DMS53 treated with DMSO at 0.1 percent for 48 hours (cell line): ENCODE measurements at regions not wholly inside any gene's neighbourhood (a gene's known extent, or its start where the extent isn't known, plus 50 kb on each side); places are given as distances from the start of the nearest gene placed in this dataset.

ENCODE experiments used
- DNase-seq: peaks from one replicate; lab custom pipeline; 2025; ENCODE audit not compliant: unreplicated experiment; lab: John Stamatoyannopoulos, UW

DNA sequence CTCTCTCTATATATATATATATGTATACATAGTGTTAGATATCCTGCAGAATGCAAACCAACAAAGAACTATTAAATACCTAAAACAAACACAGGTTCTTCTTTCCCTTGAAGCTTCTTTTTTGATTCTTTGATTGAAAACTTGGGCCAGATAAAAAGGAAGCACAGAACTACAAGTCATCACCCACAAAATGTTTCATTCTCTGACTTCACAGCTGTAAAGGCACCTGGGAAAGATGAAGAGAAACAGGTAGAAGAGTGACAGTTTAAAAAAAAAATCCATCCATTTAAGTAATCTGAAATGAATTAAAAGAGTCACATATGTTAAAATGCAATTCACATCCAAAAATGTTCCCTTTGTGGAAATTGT is 90.7 kb upstream of the FNDC3A start:
- no peak for DNase-seq

DNA sequence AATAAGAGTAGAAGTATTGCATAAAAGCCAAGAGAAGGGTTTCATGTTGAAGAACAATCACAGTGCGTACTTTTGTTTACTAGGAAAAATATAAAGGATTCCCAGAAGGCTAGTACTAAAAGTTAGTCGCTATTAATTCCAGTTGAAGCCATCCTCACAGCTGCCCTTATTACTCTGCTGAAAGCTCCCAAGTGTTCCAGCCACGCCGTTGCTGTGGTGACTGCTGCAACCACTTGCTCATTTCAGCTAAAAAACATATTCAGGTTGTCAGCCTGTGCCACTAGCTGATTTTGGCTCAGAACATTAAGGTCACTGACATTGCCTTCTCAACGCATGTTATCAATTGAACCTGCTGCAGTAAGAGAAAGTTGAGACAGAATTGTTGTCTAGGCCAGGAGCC is 87.1 kb upstream of the FNDC3A start:
- no peak for DNase-seq

- no peak for DNase-seq
These were observed 85.3 kb upstream of the FNDC3A start for GRCh38 chr13:48890391-48890790.

DNA sequence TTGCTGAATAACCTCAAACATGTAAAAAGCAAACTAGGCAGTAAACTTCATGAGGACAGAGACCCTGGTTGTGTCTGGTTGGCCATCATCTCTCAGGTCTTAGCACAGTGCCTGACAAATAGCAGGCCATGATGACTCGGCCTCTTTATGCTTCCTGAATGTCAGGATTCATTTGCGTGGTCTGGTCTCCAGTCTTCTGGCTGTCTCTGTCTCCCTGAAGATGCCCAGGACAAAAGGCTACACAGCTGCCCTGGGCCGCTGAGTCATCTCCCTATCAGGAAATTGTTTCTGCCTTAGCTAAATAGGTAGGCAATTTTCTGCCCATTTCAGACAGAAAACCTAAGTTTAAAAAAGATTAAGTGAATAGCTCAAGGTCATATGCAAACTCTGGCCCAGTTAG is 84.1 kb upstream of the FNDC3A start:
- DNase-seq = peak; percentile 58

GRCh38 chr13:48892053-48892687 is 83.5 kb upstream of the FNDC3A start:
- peak; percentile 18 for DNase-seq

DNA sequence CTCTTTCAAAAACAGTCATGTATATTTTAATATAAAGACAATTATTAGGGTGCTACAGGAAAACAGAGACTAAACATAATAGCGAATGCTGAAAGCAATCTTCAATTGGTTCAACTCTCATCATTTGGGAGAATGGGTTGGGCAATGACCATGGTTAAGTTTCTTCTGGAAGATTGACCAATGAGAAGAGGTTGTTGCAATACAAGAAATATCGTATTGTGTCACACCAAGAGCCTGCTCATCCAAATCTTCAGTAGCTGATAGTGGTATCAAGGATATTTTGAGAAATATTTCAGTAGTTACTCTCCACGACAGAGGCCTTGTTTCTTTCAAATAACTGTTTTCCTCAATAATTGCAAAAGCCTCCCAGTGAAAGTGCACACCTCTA is 83.0 kb upstream of the FNDC3A start:
- DNase-seq = no peak

DNA sequence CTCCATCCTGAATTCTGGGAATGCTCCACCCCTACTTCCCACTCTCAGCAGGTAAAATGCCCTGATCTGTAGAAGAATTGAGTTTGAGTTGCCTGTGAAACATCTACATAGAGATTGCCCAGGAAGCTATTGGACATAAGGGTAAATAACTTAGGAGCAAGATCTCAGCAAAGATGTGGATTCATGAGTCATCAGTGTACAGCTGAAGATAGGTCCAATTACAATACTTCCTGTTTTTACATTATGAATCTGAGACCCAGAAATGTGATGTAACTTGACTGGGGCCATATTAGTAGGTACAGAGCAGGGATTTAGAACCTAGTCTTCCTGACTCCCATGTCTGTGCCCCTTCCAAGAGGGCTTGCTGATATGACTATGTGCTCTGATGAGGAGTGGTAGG is 79.4 kb upstream of the FNDC3A start:
- DNase-seq = no peak

GRCh38 chr13:48901781-48902180 is 73.9 kb upstream of the FNDC3A start:
- DNase-seq = no peak

GRCh38 chr13:48902368-48902767 is 73.3 kb upstream of the FNDC3A start:
- DNase-seq = no peak

- DNase-seq = no peak
These were observed 70.9 kb upstream of the FNDC3A start for GRCh38 chr13:48904668-48905290.

- DNase-seq = no peak
These were observed 69.5 kb upstream of the FNDC3A start for GRCh38 chr13:48906200-48906599.

GRCh38 chr13:48908381-48909055 is 67.2 kb upstream of the FNDC3A start:
- no peak for DNase-seq

DNA sequence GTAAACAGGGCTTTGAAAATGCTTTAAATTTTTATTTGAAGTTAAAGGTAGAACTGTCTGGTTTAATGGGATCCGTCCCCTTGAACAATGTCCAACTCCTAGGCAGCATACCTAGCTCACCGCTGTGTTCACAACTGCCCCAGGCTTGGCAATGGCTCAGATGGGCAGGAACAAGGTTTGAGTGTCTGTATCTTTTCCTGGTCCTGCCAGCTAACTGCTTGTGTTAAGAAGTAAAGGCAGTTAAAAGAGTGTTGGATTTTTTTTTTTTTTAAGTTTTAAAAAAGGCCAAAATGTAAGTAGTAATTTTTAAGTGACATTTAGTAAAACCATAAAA is 66.7 kb upstream of the FNDC3A start:
- DNase-seq = no peak

- no peak for DNase-seq
These were observed 65.0 kb upstream of the FNDC3A start for GRCh38 chr13:48910686-48911085.

DNA sequence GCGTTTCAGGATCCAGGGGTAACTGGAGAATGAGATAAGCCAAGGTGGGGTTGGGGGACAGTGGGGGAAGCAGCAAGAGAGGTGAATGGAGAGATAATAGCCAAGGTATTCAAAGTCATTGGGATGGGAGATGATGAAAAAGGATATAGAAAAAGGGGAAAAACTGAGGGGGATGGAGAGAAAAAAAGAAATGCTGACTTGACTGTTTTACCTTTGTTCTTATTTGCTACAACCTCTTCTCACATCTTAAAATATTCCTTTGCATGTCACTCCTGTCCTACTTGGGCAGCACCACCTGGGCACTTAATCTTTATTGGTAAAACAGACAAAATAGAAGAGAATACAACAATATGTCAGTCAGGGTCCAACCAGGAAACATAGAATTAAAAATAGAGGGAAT is 56.0 kb upstream of the FNDC3A start:
- DNase-seq = no peak

DNA sequence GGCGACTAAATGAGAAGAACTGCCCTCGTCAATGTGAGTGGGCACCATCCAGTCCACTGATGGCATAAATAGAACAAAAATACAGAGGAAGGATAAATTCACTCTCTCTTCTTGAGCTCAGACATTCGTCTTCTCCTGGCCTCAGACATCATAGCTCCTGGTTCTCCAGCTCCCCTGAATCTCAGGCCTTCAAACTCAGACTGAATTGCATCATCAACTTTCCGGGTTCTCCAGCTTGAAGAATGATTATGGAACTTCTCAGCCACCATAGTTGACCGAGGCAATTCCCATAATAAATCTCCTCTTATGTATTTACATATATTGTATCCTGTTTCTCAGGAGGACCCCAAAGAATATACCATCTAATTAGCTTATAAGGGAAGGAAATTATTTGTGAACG is 55.0 kb upstream of the FNDC3A start:
- no peak for DNase-seq

- DNase-seq = no peak
These were observed 52.3 kb upstream of the FNDC3A start for GRCh38 chr13:48923376-48923775.

GRCh38 chr13:48925001-48925400 is 50.7 kb upstream of the FNDC3A start:
- DNase-seq = no peak
